GM18505 (cell line): ENCODE measurements at regions not wholly inside any gene's neighbourhood (a gene's known extent, or its start where the extent isn't known, plus 50 kb on each side); places are given as distances from the start of the nearest gene placed in this dataset.

Experiments
- ATAC-seq: cut with Tn5 transposase; IDR thresholded peaks from one replicate; pipeline ENCODE4 v1.9.1; 2021; ENCODE audit not compliant: unreplicated experiment
- POLR2A ChIP-seq: IDR thresholded peaks from 4 replicates; pipeline ENCODE4 v1.6.1; 2011; ENCODE audit warnings: borderline replicate concordance; ENCODE audit not compliant: insufficient read depth, insufficient read length; ENCODE audit errors: extremely low read depth

DNA sequence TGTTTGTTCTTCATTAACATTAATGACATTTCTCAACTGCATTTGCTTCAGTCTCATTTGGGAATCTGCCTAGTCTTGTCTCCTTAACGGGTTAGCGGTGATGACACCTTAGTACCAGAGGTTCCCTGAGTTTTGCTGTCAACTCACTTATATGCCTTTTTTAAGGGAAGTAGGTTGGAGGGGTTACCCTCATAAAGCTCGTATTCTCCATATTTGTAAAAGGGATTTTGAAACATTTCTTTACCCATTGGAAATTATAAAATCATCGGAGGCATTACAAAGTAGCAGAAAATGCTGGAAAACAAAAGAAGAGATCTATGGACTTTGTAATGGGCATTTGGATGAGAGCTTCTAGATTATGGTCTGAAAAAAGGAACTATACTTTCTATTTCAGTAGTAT is 88.7 kb upstream of the PRDM1 start:
- TF ChIP-seq POLR2A, result no peak

DNA sequence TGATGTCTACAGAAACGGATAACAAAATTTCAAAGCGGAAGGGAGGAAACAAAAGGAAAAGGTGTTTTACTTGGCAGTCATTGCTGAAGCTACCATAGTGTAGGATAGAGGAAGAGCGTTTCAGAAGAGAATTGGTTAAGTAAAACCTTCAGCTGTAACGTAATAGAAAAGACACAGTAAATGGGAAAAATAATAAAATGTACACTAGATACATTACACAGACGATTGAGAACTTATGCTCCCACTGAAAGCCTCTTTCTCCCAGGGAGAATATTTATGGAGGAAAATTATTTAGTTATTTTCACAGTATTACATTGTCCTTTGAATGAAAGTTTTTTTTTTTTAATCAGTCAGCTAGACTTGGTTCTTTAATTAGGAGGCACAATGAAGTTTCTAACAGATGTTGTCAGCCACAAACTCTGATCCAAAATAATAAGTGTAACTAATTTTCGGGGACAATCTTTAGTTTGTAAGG is 90.7 kb upstream of the PRDM1 start:
- no peak for ATAC-seq
- no peak for TF ChIP-seq POLR2A

More for the DNA sequence above, 88.7 kb upstream of the PRDM1 start:
- ATAC-seq, result no peak

DNA sequence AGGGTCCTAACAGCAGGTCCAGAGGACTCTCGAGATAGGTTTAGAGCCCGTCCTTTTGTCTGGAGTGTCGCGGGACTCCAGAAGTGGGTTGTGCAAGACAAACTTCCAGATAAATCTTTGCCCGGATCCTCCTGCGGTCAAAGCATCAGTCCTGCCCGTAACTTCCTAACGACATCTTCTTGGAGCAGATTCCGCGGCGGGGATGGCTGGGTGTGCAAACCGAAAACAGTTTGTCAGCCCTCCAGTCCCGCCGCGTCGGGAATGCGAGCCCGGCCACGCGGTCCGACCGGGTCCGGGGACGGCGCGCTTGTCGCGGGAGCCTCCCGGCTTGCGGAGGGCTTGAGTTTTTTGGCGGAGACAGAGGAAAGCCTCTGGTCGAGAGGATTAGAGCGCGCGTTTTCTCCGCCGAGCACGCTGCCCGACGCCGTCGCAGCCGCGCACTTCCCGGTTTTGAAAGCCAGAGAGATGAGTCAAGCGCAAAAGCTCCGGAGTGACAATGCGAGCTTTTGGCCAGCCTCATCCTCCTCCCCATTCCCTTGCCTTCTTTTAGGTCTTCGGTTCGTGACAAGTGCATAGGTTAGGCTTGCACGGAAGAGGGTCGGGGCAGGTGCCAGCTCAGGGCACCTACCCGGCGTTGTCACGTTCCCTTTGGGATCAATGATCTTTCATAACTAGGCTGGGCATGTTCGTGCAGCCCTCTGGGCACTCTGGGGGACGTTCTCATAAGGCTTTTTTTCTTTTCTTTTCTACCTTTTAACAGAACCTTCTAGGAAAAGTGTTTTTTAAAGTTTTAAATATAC is 91.3 kb upstream of the PRDM1 start:
- no peak for ATAC-seq
- no peak for TF ChIP-seq POLR2A

DNA sequence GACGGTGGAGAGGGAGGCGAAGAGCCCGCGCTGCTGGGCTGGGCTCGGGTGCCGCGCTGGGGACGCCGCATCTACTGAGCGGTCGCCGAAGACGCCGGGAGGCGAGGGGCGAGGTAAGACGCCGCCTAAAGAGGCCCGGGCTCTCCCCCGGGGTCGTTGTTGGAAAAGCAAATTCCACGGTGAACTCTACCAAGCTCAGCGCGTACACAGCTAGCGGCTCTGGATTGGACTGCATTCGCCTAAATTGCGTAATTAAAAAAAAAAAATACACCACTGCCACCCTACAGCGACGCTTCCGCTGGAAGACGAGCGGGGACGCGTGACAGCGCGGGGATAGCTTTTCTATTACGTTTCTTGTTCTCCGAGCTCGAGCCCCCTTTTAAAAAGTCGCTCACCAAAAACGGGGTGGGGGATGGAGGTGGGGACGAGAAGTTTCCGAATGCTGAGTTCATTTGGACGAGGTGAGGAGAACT is 92.0 kb upstream of the PRDM1 start:
- TF ChIP-seq POLR2A, result no peak

DNA sequence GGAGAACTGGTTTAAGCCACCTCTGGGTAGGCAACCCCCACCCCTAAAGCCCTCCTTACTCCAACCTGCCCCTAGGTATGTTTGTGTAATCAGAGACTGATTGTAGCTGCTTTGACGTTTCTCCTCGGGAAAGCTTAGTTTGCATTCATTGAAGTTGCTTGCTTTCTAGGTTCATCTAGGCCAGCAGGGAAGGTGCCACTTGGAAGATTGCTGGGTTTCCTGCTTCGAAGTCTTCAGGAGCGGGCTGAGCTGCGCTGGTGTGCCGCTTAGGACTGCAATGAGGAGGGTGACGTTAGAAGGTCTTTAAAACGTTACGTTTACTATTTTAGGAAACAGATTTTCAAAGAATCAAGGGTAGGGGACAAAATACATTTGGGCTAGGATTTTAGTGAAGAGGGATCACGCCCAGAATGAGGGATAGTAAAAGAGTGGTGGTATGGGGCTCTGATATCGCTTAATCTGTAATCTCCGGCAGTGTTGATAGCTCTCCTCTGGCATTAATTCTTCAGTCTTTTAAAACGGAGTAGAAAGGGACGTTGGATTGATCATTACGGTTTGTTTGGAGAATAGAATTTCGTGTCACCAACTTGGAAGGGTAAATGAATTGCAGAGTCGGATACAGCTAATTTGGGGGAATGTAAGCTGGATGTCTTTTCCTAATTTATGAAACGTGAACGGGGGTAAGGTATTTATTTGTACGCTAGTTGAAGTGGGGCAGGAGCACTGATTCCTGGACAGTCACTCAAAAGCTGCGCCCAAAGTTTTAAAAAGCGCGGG is 92.6 kb upstream of the PRDM1 start:
- no peak for TF ChIP-seq POLR2A
- no peak for ATAC-seq

More for the DNA sequence above, 92.0 kb upstream of the PRDM1 start:
- no peak for ATAC-seq

DNA sequence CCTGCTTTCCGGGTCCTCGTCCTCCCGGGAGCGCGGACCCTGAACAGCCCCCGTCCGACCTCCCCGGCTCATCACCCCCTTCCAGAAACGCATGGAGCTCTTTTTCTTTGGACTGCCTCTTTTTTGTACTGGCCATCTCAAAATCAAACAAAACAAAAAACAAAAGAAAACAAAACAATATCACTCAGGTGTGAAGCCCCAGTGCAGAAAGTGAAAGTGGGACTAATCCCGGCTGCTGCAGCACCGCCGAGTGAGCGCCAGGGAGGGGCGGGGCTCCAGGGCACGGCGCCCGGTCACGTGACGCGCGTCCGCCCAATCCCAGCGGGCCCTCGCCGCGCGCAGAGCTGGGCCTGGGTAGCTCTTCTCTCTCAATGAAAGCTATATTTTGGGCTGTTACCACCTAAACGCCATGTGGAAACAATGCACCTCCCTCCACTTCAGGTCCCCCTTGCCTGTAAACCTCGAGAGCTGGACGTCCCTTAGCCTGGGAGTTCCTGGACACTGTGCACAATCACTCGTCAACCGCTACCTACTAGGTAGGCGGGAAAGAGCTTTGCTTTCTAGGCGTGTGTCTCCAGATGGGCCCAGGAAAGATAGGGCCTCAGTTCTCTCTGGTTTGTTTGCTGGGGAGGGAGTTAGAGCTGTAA is 93.7 kb upstream of the PRDM1 start:
- peak; percentile 96 for ATAC-seq
- peak; percentile 24 for TF ChIP-seq POLR2A

DNA sequence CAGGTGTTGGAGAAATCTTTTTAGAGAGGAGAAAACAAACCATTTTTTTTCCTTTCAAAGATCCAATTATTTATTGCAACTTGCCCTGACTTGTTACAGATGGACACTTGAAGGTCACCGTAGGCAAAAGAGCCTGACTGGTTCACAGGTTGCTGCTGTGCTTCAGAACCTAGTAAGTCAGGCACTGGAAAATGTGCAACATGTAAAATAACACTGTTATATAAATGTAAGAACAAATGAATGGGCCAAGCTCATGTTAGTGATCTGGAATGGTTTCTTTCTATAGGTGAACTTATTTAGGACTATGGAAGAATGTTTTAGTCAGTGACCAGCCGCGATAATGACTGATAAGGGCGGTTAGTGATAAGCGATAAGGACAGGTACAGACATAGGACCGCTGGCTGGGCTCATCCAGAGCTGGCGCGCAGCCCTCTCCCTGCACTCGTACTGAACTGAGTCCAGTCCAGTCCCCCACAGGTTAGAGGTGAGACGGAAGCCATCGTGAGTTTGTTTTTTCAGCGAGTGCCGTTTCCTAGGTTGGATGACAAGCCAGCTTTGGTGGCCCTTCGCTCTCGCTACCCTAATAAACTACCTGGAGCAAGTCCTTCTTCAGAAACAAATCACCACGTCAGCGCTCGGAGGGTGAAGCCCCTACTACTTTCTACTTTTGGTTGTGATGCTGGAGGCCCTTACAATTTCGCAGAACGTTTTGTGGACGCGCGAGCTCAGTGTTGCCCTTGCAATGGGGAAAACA is 94.4 kb upstream of the PRDM1 start:
- no peak for TF ChIP-seq POLR2A
- ATAC-seq, result peak; percentile 38

DNA sequence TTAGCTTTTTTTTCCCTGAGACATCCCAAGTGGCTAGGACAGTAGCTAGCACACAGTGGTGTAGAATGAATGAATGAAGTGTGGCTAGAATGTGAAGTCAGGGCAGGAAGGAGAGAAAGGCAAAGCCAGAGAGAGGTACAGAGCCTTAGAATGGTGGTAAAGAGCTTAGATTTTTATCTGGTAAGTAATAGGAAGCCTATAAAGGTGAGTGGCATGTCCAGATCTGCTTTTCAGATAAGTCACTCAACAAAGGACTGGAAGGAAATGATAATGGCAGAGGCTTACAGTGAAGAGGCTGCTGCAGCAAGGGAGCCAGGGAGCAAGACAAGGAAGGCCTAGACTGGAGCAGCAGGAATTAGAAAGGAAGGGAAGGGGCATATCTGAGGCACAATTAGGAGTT is 96.0 kb upstream of the PRDM1 start:
- ATAC-seq, result no peak

DNA sequence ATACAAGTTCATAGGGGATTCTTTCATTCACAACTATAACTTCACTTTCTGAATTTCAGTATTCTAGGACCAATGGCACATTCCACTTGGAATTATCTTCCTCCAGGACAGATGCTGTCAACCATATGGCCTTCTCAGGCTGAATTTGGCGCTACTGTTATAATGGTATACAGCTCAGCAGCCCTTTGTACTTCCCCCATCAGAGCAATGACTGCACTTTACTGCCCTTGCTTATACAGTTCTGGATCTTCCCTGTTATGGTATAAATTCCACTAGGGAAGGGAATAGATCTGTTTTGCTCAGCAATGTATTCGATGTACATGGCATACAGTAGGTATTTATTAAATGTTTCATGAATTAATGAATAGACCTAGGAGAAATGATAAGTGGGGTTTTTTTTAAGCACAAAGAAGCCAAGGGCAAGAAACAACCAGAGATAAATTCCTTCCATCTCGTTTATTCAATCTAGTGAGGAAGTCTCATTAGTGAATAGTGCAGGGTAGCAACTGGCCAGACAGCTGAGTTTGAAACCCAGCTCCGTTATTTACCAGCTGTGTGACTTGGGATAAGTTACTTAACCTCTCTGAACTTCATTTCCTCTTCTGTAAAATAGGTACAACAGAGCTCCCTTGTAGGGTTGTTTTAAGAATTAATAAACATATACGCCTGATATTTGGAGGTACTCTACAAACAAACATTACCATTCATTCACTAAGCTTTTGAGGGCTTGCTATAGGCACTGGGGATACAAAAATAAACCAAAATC is 97.1 kb upstream of the PRDM1 start:
- no peak for ATAC-seq
- no peak for TF ChIP-seq POLR2A

More for the DNA sequence above, 96.0 kb upstream of the PRDM1 start:
- TF ChIP-seq POLR2A, result no peak

DNA sequence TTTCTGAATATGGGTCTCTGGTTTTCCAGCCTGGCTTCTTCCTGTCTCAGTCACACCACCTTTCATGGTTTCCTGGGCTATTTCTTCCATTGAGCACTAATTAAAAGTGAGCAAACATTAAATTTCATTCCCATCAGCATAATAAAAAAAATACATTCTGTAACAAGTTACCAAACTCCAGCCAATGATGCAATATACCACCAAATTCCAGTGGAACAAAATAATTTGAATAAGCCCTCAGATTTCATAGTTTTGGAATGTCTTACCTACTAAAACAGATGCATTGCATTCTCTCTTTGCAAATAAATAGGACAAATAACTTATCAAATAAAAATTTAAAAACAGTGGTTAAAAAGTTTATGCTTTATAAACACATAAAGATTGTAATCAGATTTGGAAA is 97.8 kb upstream of the PRDM1 start:
- no peak for TF ChIP-seq POLR2A
- no peak for ATAC-seq

DNA sequence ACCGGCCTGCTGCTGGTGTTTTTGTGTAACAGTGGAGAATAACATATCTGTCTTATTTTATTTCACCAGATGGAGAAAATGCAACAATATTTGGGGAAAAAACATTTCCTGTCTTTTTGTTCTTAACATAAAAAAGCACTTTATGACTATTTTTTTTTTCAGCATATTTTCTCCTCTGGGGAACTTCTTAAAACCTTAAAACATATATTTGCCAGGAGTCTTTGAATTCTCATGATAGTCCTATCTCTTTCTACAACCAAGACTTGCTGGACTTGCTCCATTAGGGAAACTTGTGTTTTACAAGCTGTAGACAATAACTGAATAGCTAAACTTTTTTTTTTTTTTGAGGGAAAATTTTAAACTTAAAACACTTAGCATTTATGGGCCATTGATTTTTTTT is 98.6 kb upstream of the PRDM1 start:
- no peak for TF ChIP-seq POLR2A
- no peak for ATAC-seq

DNA sequence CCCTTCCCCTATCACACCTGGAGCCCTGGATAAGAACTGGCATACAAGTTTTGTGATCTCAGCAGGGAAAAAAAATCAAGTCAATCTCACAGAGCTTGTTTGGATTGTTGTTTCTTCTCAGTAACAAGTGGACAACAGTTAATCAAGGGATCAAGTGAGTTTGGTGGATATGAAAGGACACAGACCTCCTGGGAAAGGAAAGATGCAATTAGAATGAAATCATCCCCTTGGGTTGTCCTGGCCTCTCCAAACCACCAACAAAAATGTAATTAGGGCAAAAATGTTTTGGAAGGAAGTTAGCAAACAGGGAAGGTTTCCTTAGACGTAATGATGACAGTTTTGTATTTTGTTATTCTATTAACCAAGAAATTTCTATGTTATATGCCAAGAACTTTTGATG is 99.1 kb upstream of the PRDM1 start:
- ATAC-seq, result no peak
- TF ChIP-seq POLR2A, result no peak
